ENCODE measurements at regions not wholly inside any gene's neighbourhood (a gene's known extent, or its start where the extent isn't known, plus 50 kb on each side); places are given as distances from the start of the nearest gene placed in this dataset.

DNA sequence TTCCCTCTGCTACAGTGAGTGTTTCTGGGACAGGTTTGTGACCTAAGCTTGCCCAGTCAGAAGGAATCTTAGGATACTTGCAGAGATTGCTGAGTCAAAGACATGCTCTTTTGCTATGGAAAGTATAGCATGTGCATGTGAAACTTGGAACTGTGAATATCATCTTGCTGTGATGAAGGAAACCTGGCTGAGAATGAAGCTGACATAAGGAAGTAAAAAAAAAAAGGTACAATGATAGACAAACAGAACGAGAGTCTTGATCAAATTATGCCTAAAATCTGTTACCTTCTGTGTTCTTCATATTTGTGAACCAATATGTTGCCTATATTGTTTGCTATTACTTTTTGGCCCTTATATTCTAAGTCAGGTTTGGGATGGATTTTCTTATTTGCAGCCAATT is 525.7 kb downstream of the NPIPA7 start (continued):
- TF ChIP-seq, protein P1, sequence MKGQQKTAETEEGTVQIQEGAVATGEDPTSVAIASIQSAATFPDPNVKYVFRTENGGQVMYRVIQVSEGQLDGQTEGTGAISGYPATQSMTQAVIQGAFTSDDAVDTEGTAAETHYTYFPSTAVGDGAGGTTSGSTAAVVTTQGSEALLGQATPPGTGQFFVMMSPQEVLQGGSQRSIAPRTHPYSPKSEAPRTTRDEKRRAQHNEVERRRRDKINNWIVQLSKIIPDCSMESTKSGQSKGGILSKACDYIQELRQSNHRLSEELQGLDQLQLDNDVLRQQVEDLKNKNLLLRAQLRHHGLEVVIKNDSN (CRISPR knock-in tag; IDR thresholded peaks at IDR 0.05): no peak
- TF ChIP-seq ZNF396 (CRISPR knock-in tag; IDR thresholded peaks at IDR 0.05; ENCODE audit: borderline replicate concordance): no peak
- TF ChIP-seq ZBTB21 (CRISPR knock-in tag; IDR thresholded peaks at IDR 0.05; ENCODE audit: borderline replicate concordance): no peak
- TF ChIP-seq, protein P2, sequence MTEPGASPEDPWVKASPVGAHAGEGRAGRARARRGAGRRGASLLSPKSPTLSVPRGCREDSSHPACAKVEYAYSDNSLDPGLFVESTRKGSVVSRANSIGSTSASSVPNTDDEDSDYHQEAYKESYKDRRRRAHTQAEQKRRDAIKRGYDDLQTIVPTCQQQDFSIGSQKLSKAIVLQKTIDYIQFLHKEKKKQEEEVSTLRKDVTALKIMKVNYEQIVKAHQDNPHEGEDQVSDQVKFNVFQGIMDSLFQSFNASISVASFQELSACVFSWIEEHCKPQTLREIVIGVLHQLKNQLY (CRISPR knock-in tag; IDR thresholded peaks at IDR 0.05): no peak
- TF ChIP-seq GABPB1 (CRISPR knock-in tag; IDR thresholded peaks at IDR 0.05): no peak

DNA sequence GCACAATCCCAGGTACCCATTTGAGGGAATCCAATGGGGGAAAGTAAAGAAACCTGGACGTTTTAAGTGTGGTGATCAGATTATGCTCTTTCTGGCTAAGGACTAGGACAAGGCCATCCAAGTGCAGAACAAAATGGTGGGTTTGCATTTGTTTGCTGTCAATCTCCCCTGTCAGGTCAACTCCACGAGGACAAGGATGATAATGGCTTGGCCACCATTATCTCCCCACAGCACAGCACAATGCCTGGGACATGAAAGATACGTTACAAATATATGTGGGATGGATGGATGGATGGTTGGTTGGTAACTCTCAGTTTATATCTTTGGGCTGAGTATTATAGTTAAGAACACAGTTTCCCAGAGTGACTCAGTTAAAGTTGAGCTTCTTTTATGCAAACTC is 526.9 kb downstream of the NPIPA7 start:
- H3K9me3 Mint-ChIP-seq: peaks cover 13% of the 10 kb centered on the region
- H3K36me3 Mint-ChIP-seq: no peaks in the 10 kb centered on the region
- CTCF ChIA-PET: no interaction called here
- H3K4me3 Mint-ChIP-seq: no peak overlapping the region
- H3K27ac Mint-ChIP-seq: no peak overlapping the region
- H3K4me1 Mint-ChIP-seq: no peaks in the 10 kb centered on the region
- POLR2A ChIA-PET: no interaction called here
- no peak for DNase-seq (ENCODE audit: low spot score)
- TF ChIP-seq ZNF317 (CRISPR knock-in tag; IDR thresholded peaks at IDR 0.05; ENCODE audit: borderline replicate concordance, low read depth): no peak
- no peak for TF ChIP-seq NFYB (CRISPR knock-in tag; conservative IDR thresholded peaks at IDR 0.05; ENCODE audit: low read depth)
- TF ChIP-seq, protein P3, sequence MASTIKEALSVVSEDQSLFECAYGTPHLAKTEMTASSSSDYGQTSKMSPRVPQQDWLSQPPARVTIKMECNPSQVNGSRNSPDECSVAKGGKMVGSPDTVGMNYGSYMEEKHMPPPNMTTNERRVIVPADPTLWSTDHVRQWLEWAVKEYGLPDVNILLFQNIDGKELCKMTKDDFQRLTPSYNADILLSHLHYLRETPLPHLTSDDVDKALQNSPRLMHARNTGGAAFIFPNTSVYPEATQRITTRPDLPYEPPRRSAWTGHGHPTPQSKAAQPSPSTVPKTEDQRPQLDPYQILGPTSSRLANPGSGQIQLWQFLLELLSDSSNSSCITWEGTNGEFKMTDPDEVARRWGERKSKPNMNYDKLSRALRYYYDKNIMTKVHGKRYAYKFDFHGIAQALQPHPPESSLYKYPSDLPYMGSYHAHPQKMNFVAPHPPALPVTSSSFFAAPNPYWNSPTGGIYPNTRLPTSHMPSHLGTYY (CRISPR knock-in tag; IDR thresholded peaks at IDR 0.05): no peak
- TF ChIP-seq, protein P4, sequence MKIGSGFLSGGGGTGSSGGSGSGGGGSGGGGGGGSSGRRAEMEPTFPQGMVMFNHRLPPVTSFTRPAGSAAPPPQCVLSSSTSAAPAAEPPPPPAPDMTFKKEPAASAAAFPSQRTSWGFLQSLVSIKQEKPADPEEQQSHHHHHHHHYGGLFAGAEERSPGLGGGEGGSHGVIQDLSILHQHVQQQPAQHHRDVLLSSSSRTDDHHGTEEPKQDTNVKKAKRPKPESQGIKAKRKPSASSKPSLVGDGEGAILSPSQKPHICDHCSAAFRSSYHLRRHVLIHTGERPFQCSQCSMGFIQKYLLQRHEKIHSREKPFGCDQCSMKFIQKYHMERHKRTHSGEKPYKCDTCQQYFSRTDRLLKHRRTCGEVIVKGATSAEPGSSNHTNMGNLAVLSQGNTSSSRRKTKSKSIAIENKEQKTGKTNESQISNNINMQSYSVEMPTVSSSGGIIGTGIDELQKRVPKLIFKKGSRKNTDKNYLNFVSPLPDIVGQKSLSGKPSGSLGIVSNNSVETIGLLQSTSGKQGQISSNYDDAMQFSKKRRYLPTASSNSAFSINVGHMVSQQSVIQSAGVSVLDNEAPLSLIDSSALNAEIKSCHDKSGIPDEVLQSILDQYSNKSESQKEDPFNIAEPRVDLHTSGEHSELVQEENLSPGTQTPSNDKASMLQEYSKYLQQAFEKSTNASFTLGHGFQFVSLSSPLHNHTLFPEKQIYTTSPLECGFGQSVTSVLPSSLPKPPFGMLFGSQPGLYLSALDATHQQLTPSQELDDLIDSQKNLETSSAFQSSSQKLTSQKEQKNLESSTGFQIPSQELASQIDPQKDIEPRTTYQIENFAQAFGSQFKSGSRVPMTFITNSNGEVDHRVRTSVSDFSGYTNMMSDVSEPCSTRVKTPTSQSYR (CRISPR knock-in tag; IDR thresholded peaks at IDR 0.05): no peak
- TF ChIP-seq, protein P5, sequence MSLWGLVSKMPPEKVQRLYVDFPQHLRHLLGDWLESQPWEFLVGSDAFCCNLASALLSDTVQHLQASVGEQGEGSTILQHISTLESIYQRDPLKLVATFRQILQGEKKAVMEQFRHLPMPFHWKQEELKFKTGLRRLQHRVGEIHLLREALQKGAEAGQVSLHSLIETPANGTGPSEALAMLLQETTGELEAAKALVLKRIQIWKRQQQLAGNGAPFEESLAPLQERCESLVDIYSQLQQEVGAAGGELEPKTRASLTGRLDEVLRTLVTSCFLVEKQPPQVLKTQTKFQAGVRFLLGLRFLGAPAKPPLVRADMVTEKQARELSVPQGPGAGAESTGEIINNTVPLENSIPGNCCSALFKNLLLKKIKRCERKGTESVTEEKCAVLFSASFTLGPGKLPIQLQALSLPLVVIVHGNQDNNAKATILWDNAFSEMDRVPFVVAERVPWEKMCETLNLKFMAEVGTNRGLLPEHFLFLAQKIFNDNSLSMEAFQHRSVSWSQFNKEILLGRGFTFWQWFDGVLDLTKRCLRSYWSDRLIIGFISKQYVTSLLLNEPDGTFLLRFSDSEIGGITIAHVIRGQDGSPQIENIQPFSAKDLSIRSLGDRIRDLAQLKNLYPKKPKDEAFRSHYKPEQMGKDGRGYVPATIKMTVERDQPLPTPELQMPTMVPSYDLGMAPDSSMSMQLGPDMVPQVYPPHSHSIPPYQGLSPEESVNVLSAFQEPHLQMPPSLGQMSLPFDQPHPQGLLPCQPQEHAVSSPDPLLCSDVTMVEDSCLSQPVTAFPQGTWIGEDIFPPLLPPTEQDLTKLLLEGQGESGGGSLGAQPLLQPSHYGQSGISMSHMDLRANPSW (CRISPR knock-in tag; conservative IDR thresholded peaks at IDR 0.05; ENCODE audit: low read depth): no peak
- no peak for TF ChIP-seq NR2C2 (CRISPR knock-in tag; IDR thresholded peaks at IDR 0.05)
- TF ChIP-seq RORB (CRISPR knock-in tag; IDR thresholded peaks at IDR 0.05): no peak
- no peak for TF ChIP-seq SMAD3 (CRISPR knock-in tag; IDR thresholded peaks at IDR 0.05; ENCODE audit: borderline replicate concordance)
- TF ChIP-seq, protein P6, sequence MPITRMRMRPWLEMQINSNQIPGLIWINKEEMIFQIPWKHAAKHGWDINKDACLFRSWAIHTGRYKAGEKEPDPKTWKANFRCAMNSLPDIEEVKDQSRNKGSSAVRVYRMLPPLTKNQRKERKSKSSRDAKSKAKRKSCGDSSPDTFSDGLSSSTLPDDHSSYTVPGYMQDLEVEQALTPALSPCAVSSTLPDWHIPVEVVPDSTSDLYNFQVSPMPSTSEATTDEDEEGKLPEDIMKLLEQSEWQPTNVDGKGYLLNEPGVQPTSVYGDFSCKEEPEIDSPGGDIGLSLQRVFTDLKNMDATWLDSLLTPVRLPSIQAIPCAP (CRISPR knock-in tag; IDR thresholded peaks at IDR 0.05): no peak
- TF ChIP-seq TEAD4 (CRISPR knock-in tag; IDR thresholded peaks at IDR 0.05): no peak
- TF ChIP-seq CREB1 (CRISPR knock-in tag; IDR thresholded peaks at IDR 0.05): no peak
- TF ChIP-seq FOXP1 (CRISPR knock-in tag; IDR thresholded peaks at IDR 0.05; ENCODE audit: borderline replicate concordance): no peak
- no peak for TF ChIP-seq ZBTB21 (CRISPR knock-in tag; IDR thresholded peaks at IDR 0.05; ENCODE audit: borderline replicate concordance)
- TF ChIP-seq IRF2 (CRISPR knock-in tag; IDR thresholded peaks at IDR 0.05; ENCODE audit: borderline replicate concordance, low read depth): no peak
- no peak for TF ChIP-seq SMAD4 (CRISPR knock-in tag; IDR thresholded peaks at IDR 0.05)
- no peak for ATAC-seq
- peaks cover 10% of the 10 kb centered on the region for H3K27me3 Mint-ChIP-seq (ENCODE audit: low read depth)

Measured in WTC11 (cell line).